SW480 (cell line): ENCODE measurements at regions not wholly inside any gene's neighbourhood (a gene's known extent, or its start where the extent isn't known, plus 50 kb on each side); places are given as distances from the start of the nearest gene placed in this dataset.
"Not testable (repeated sequence)": the region's sequence is repeated elsewhere in the genome, so short reads cannot be mapped to it uniquely, and the experiment has no call there.

Source experiments
- DNase-seq: peaks from one replicate; pipeline ENCODE4 v3.0.0-alpha.2; 2016; ENCODE audit warnings: low spot score

GRCh38 chr17:68780596-68780995 is 174.6 kb downstream of the ABCA8 start:
- no peak for DNase-seq

DNA sequence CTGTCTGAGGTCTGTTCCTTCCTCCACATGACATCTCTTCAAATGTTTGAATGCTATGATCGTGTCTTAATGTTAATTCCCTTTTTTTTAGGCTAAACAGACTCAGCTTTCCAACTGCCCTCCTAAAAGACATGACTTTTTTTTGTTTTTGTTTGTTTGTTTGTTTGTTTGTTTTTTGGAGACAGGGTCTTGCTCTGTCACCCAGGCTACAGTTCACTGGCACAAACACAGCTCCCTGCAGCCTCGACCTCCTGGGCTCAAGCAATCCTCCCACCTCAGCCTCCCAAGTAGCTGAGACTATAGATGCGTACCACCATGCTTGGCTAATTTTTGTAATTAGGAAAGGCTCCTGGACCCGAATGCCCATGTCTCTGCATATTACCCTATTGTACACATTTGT is 176.5 kb downstream of the ABCA8 start:
- no peak for DNase-seq

DNA sequence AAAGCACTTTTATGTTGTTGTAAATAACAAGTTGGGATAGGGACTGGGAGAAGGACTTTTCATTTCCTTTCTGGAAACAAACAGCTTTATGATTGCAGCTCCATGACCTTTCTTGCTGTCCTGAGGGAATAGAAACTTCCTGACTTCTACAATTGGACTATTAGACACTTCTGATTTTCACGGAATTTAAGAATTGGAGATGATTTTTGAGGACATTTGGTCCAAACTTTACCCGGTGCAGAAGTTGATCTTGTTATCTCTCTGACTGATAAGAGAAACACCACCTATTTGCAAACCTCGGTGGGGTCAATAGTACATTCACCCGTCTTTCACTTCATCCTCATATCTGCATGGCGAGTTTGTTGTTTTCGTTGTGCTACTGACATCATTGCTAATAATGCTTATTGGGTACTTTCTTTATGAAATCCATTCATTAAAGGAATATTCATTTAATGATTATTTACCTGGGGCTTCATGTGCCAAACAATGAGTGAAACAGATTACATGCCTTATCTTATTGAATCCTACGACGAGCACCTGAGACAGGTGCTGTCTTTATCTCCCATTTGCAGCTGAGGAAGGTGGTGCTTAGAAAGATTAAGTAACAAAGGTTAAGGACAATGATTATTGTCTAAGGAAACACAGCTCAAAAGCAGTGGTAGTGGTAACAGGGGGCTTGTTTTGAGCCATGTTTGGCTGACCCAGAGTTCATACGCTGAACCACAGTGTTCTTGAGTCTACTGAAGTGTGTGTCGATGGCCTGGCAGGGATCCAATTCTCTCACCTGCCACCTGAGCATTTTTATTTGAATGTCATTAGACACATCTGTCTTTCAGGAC is 176.9 kb upstream of the FAM20A start:
- no peak for DNase-seq

GRCh38 chr17:68777243-68777855 is 176.2 kb upstream of the FAM20A start:
- peak; percentile 48 for DNase-seq

DNA sequence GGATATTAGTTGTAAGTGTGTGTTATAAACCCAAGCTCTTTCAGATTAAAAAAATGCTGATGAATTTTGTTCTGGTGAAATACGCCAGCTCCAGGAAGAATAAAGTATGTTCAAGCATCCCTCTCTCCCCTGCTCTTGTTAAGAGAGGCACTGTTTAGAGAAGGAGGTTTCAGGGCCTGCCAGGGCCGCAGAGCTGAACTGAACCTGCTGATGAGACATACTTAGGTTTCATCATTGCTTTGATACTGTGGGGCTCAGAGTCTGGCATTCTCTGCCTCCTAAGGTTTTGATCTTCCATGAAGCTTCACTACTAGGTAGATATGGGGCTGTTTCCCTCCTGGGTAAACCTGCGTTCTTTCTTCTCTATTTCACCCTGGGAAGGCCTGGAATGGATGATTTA is 175.3 kb upstream of the FAM20A start:
- no peak for DNase-seq

DNA sequence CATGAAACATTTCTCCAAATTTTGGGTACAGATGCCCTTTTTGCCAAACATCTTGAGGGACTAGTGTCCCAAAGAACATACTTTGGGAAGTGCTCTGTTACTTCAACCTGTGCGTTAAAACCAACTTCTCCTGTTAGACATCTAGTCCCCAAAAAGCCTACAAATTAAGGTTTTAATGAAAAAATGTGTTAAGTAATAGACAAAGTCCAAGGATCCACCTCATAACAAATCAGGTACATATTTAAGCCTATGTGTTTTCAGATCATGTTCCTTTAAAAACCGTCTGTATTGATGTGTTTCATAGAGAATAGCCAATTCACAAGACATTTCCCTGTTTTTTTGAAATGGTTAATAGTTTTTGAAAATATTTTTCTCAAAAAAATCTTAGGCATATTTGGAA is 174.8 kb upstream of the FAM20A start:
- no peak for DNase-seq

GRCh38 chr17:68775318-68775717 is 174.2 kb upstream of the FAM20A start:
- DNase-seq: no peak

GRCh38 chr17:68771867-68772515 is 170.8 kb upstream of the FAM20A start:
- DNase-seq: peak; percentile 58

GRCh38 chr17:68768804-68769203 is 167.6 kb upstream of the FAM20A start:
- no peak for DNase-seq

DNA sequence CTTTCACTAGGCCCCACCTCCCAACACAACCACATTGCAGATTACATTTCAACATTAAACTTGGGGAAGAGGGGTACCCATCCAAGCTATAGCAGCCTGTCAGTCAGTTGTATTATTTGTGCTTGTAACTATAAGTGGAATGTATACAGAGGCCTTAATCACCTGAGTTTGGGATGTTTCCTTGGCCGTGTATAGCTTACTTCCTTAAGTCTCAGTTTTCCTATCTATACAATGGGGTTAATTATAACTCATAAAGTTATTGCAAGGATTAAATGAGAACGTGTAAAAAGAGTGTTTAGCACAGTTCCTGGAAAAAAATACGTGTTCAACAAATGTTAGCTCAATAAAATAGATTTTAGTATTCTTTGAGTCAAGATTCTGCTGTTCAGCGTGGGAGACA is 165.5 kb upstream of the FAM20A start:
- no peak for DNase-seq

DNA sequence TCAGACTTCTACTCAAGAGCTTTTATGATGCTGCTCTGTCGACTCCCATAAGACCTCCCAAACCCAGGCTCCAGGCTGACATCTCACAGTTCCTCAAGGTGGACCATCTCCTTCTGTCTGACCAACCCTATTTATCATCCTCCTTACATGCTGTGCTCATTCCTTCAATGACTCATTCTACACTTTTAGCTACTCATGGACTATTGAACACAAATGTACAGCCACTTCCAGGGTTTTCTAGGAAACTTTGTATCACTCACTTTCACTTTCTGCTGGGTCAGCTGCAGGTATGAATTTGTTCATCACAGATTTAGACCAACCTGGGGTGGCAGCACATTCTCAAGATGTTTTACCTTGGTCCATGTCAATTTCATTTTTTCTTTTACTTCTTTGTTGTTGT is 162.4 kb upstream of the FAM20A start:
- DNase-seq: peak; percentile 7

GRCh38 chr17:68762911-68763310 is 161.7 kb upstream of the FAM20A start:
- no peak for DNase-seq

GRCh38 chr17:68760141-68760475 is 158.9 kb upstream of the FAM20A start:
- no peak for DNase-seq

DNA sequence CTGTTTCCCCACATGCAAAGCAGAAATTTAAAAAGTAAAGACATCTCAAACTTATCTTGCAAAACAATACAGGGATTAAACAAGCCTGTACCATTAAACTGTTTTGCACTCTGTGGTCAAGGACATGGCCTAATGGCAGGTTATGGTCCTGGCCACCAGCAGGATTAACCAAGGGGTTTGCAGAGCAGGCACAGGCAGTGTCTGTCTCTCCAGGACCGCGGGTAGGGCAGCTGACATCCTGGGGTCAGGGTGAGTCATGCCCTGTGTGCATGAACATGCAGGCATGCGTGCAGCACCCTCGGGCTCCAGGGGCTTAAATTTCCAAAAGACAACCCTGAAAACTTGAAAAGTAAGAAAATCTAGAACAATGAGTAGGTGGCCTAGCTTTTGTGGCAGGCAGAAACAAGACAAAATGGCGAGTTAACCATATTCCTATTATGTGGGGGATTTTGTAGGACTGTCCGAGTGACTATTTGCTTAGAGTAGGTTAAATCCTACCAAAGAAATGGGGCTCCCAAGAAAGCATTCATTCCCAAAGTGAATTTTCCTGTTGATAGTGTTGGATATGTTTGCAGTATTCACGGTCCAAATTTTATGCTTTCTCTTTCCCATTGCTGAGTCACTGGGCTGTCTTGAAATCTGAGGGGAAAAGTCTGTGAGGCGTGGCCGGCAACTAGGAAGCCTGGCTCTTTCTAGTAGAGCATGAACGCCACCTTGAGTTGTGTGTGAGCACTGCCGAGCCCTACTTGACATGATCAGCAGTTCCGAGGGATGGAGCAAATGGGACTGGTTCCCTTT is 158.4 kb upstream of the FAM20A start:
- peak; percentile 90 for DNase-seq

DNA sequence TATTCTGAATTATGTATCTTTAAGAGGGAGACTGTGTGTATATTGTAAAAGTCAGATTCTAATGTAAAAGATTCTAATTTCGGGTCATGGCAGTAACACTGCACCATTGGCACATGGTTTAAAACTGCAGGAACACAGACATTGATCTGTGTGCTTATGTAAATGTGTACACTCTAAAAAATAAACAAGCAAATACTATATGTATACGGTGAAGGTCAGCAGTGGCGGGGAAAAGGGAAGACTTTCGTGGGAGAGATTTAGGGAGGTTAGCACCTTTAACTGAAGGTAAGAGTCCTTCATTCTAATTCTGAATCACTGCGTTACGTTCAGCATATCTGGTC is 157.8 kb upstream of the FAM20A start:
- DNase-seq: no peak

DNA sequence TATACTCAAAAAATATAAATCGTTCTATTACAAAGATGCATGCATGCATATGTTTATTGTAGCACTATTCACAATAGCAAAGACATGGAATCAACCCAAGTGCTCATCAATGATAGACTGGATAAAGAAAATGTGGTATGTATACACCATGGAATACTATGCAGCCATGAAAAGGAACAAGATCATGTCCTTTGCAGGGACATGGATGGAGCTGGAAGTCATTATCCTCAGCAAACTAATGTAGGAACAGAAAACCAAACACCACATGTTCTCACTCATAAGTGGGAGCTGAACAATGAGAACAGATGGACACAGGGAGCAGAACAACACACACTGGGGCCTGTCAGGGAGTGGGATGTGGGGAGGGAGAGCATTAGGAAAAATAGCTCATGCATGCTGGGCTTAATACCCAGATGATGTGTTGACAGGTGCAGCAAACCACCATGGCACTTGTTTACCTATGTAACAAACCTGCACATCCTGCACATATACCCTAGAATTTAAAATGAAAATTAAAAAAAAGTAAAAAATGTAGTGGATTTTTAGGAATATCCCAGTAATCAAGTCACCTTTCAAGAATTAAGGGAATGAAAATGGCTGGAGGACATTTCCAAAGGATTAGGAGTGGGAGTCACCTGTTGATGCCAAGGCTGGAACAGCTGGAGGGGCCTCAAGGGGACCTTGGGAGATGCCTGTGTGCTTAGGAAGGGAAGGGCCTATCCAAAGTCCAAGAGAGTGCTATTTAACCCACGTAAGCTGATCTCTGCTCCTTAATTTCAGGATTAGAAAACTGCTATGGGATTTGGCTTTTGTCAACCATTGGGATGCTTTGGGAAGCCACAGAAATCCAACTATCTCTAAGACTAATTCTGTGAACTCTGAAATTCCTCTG is 156.9 kb upstream of the FAM20A start:
- DNase-seq: not testable (repeated sequence)

- no peak for DNase-seq
These were observed 153.0 kb upstream of the FAM20A start for GRCh38 chr17:68753985-68754769.

GRCh38 chr17:68750208-68750562 is 149.0 kb upstream of the FAM20A start:
- no peak for DNase-seq

GRCh38 chr17:68749349-68750207 is 148.4 kb upstream of the FAM20A start:
- no peak for DNase-seq

- no peak for DNase-seq
These were observed 147.2 kb upstream of the FAM20A start for GRCh38 chr17:68748381-68748780.
